ENCODE measurements at regions not wholly inside any gene's neighbourhood (a gene's known extent, or its start where the extent isn't known, plus 50 kb on each side); places are given as distances from the start of the nearest gene placed in this dataset.

DNA sequence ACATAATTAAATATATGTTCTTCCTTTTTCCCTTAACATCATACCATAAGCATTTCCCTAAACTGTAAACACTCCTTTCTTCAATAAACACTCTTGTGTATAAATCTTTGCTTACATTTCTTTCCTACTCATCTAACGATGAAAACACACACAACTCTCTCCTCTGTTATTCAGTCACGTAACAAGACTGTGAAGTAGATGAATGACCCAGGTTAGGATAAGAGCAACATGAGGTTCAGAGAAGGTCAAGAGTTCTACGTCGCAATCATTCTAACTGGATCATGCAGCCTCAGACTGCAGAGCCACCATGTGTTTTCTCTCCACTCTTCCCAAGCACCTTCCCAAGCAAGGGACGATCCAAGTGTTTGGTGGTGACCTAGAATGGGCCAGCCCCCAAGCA lies 70.5 kb upstream of the SPTLC1 start:
- DNase-seq (ENCODE audit: low read depth) = no peak

DNA sequence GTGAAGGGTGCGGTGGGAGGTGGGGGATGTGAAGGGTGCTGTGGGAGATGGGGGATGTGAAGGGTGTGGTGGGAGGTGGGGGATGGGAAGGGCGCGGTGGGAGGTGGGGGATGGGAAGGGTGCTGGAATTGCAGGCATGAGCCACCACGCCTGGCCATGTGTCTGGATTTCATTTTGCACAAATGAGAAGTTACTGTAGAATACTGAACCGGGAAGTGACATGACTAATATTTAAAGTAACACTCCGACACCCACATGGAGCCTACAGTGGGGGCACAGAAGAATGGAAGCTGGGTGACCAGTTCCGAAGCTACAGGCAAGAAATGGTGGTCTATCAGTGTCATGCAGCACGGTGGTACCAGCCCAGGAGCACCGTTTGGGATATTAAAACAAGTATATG lies 69.9 kb upstream of the SPTLC1 start:
- DNase-seq (ENCODE audit: low read depth) = no peak
- TF ChIP-seq, protein P1, sequence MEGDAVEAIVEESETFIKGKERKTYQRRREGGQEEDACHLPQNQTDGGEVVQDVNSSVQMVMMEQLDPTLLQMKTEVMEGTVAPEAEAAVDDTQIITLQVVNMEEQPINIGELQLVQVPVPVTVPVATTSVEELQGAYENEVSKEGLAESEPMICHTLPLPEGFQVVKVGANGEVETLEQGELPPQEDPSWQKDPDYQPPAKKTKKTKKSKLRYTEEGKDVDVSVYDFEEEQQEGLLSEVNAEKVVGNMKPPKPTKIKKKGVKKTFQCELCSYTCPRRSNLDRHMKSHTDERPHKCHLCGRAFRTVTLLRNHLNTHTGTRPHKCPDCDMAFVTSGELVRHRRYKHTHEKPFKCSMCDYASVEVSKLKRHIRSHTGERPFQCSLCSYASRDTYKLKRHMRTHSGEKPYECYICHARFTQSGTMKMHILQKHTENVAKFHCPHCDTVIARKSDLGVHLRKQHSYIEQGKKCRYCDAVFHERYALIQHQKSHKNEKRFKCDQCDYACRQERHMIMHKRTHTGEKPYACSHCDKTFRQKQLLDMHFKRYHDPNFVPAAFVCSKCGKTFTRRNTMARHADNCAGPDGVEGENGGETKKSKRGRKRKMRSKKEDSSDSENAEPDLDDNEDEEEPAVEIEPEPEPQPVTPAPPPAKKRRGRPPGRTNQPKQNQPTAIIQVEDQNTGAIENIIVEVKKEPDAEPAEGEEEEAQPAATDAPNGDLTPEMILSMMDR (IDR thresholded peaks at IDR 0.05; ENCODE audit: control insufficient read depth, extremely low read depth, insufficient read depth) = no peak
- H3K4me3 ChIP-seq (ENCODE audit: low read depth, low read length) = no peak overlapping the region

More for the DNA sequence above, 70.5 kb upstream of the SPTLC1 start:
- TF ChIP-seq, protein P1 (IDR thresholded peaks at IDR 0.05; ENCODE audit: control insufficient read depth, extremely low read depth, insufficient read depth) = no peak
- H3K4me3 ChIP-seq (ENCODE audit: low read depth, low read length) = no peak overlapping the region

DNA sequence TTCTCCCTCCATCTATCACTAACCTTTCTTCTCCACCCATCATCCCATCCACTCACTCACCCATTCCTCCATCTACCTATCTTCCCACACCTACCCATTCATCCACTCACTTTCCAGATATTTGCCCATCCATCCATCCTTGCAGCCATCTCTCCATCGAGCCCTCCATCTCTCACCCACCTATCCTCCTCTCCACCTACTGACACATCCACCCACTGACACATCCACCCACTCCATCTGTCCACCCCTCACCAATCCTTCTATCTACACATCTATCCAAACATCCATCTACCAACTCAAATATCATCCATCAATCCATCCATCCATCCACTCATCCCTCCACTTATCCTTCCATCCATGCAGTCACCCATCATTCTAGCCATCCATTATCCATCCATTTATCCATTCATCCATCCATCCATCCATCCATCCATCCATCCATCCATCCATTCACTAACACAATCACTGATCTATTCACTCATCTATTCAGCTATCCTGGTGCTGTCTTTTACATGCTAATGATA lies 68.9 kb upstream of the SPTLC1 start:
- no peak for DNase-seq (ENCODE audit: low read depth)
- TF ChIP-seq, protein P1 (IDR thresholded peaks at IDR 0.05; ENCODE audit: control insufficient read depth, extremely low read depth, insufficient read depth) = no peak
- H3K4me3 ChIP-seq (ENCODE audit: low read depth, low read length) = no peak overlapping the region

DNA sequence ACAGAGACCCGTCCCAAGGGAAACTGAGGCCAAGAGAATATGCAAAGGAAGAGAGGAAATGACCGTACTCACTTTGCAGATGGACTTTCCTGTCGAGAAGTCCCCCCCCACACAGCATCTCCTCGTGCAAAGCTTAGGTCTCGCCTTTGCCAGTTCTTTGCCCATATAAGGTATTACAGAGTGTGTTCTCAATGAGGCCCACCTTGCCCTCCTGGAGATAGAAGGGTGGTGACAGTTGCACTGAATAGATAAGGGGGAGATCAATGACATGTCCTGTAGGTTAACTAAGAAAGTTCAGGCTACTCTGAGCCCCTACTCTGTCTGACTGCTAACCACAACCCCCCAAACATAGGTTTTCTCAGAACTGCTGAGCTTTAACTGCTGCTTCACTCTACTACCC lies 68.2 kb upstream of the SPTLC1 start:
- DNase-seq (ENCODE audit: low read depth) = no peak
- no peak overlapping the region for H3K4me3 ChIP-seq (ENCODE audit: low read depth, low read length)
- TF ChIP-seq, protein P1 (IDR thresholded peaks at IDR 0.05; ENCODE audit: control insufficient read depth, extremely low read depth, insufficient read depth) = no peak

DNA sequence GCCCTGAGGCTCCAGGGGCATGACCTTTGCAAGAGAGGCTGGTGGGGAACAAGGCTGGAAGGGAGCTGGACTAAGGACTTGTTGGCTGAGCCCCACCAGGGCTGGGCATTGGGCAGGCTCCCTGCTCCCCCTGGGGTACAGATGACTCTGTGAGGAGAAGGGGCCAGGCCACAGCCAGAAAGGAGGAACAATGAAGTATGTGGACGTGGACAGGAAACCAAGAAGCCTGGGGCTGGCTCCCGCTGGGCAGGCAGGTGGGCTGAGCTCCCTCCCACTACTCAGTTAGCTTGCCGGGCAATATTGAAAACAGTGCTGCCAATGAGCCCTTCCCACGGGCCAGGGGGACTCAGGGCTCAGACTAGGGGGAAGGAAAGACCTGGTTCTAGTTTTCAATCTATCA lies 66.1 kb upstream of the SPTLC1 start:
- H3K4me3 ChIP-seq (ENCODE audit: low read depth, low read length) = no peak overlapping the region
- TF ChIP-seq, protein P1 (IDR thresholded peaks at IDR 0.05; ENCODE audit: control insufficient read depth, extremely low read depth, insufficient read depth) = no peak
- no peak for DNase-seq (ENCODE audit: low read depth)

DNA sequence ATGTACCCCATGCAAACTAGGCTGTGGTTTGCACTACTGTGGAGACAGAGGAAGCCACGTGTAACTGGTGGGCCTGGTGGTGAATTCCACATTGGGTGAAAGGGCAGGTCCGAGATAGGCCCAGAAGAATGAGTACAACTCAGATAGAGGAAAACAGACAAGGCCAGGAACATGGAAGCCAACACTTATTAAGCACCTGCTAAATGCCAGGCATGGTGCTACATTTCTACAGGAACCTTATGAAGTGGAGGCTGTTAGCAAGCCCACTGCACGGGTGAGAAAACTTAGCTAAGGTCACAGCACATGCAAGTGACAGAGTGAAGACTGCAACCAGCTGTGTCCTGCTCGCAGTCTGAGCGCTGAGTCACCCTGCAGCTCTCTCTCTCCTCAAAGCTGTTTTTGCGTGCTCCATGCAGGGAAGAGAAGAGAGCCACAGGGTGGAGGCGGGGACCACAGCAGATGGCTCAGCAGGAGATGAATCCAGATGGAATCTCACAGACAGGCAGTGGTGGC lies 65.5 kb upstream of the SPTLC1 start:
- TF ChIP-seq, protein P1 (IDR thresholded peaks at IDR 0.05; ENCODE audit: control insufficient read depth, extremely low read depth, insufficient read depth) = no peak
- no peak overlapping the region for H3K4me3 ChIP-seq (ENCODE audit: low read depth, low read length)
- DNase-seq (ENCODE audit: low read depth) = no peak

DNA sequence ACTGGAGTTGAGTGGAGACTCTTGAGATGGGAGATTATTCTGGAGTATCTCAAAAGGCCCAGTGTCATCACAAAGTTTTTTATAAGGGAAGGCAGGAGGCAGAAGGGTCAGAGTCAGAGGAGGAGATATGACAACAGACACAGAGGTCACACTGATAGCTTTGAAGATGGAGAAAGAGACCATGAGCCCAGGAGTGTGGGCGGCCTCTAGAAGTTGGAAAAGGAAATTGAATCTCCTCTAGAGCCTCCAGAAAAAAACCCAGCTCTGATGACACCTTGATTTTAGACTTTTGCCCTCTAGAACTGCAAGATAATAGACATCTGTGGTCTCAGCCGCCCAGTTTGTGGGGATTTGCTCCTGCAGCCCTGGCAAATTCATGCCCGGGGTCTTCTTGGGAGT lies 64.8 kb upstream of the SPTLC1 start:
- DNase-seq (ENCODE audit: low read depth) = no peak
- no peak overlapping the region for H3K4me3 ChIP-seq (ENCODE audit: low read depth, low read length)
- TF ChIP-seq, protein P1 (IDR thresholded peaks at IDR 0.05; ENCODE audit: control insufficient read depth, extremely low read depth, insufficient read depth) = no peak

Data from LNCaP clone FGC (cell line).